Hypothalamus (tissue), 51 donors: ENCODE measurements at regions not wholly inside any gene's neighbourhood (a gene's known extent, or its start where the extent isn't known, plus 50 kb on each side); places are given as distances from the start of the nearest gene placed in this dataset.

Experiments
- DNase-seq, 51 donors: peaks; one replicate each; lab custom pipeline; 2025; lab: John Stamatoyannopoulos, UW

DNA sequence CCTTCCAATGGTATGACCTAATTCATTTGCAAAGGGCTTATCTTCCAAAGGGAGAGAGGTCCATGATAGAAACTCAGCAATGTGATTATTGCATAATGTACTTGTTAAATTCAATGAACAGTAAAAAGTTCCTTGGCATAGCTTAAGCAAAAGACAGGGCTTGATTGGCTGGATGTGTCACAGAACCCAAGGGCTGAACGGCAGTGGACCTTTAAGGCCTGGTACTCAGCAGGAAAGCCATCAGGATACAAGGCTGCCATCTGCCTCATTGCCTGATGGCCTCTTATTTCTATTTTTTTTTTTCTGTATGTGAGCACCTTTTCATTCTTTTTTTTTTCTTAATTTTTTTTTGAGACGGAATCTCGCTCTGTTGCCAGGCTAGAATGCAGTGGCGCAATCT is 208.9 kb upstream of the WSCD1 start:
- DNase-seq: no peak

DNA sequence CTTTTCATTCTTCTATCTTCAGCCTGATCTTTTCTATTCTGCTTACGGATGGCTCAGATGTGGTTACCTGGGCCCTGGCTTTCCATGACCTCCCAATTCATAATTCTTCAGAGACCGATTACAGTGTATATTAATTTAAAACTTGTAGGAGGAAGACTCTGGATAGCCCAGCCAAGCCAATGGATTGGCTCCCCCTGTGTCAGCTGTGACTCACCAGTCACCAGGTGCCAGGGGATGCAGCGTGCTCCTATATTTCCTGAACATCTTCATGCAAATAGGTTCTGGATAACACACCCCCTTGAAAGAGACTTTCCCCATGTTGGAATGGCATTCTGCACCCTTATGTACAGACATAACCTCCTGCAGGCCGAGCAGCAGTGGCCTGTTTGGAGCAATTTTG is 208.3 kb upstream of the WSCD1 start:
- no peak for DNase-seq

DNA sequence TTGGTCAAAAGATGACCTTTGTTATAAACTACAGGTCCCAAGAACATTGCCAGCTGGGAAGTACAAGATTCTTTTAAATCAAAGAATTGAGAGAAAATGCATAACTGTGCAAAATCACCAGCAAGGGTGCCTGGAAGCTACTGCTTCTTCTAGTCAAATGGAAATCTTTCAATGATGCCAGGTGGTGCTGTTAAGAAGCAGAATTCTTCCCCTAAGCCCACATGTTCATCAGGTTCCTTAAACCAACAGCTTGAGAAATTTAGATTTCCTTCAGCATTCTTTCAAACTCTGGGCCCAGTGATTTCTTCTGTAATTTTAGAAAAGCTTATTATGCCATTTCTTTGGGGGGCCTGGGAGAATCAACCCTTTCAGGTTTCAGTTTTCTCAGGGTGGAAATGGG is 207.8 kb upstream of the WSCD1 start:
- DNase-seq: no peak

DNA sequence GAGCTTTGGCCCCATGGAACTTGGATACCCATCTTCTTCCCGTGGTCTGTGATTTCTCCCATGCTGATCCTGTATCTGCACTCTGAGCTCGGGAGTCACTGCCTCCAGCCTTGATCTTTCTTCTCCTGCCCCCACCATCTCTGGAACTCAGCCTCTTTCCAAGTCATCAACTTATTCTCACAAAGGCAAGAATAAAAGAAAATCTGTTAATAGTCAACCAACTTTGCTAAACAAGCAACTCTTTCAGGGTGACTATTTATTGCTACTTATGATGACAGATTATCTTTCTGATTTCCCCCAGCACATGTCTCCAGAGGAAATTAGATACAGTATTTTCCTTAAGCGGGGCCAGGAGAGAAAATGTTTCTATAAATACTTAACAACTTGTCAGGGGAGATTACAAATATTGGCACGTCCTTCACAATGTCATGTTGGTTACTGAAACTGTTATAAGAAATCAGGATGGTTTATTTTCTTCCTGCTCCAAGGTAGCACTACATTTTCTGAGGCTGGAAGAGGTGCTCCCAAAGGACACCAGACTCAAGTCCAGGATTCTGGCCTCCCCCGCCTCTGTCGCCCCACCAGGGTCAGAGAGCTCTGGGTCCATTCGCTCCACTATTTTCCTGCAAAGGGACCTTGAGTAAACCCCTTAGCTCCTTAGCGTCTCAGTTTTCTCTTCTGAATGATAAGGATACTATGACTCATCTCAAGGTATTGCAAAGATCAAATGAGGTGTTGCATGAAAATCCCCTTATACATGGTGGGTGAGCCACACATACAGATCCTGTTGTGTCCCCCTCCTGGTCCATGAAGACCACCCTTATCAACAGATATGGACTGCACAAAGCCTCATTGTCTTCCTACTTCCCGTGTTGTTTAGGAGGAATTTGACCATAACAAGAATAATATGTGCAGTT is 205.2 kb upstream of the WSCD1 start:
- no peak for DNase-seq

DNA sequence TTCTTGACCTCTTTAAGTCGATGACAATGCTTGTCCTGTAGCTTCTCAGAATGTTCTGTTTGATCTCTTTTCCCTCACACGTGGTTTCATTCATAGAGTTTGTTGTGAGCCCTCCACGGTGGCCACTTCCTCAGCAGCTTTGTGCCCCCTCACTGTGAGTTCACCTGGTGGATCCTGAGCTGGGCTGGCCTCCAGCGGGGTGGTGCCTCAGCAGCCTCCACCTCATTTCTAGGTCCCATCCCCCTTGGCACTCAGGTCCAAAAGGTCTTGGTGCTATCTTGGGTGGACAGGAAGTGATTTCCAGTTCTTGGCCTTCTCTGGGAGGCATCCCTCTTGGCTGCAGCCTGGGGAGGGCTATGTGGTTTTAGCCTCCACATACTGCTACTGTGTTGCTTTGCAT is 203.2 kb upstream of the WSCD1 start:
- no peak for DNase-seq

DNA sequence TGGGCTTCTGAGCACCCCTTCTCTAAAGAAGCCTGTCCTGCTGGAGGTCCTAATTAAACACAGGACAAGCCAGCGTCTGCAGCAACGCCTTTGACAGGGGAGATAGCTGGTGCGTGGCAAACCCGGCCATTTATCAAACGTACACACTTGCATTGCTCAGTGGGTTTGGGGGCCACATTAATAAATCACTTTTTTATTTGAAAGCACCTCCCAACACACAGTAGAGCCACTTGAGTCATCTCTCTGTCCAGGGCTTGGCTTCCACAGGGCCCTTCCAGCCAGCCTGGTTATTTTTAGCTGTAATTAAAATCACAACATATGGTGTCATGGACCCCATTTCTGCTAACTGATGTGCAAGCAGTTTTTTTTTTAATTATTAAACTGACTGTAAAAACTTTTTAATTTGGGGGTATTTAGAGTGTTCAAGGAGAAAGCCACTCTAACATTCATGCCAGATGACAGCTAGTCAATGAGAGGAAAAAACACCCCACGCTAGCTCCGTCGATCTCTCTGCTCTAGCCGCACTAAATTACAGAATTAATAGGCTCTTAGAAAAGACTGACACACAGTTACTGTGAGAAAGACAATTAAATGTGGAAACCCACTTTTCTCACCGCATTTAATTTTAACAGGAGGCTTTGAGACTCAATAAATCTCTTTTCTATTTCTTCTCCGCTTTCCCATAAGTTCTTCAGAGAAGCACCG is 201.0 kb upstream of the WSCD1 start:
- DNase-seq: no peak

DNA sequence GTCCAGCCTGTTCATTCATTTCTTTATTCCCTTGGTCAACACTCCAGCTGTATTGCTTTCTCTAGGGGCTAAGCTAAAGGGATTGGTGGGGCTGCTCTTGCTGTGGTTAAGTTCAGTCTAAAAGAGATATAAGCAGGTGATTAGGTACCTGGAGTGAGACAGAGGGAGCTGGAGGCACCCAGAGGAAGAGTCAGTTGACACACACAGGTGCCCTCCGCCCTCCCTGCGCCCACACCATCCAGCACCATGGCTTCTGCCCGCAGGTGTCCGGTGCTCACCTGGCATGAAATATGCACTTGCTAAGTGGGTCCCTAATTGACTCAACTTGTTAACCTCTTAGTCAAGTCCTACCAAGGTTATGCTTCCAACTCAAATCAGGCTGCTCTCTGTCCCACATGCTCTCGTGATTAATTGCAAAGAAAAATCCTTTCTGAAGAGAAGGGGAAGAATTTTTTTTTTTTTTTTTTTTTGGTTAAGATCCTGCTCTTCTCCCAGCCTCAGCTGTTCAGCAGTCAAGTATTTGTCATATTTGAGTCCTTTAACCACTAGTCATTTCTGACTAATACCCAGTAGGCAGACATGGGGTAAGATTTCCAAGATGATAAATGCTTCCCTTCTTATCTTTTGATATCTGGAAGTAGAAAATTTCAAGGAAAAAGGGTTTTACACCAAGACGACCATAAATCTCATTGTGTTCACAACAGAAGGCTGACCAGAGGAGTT is 199.8 kb upstream of the WSCD1 start:
- DNase-seq: no peak

DNA sequence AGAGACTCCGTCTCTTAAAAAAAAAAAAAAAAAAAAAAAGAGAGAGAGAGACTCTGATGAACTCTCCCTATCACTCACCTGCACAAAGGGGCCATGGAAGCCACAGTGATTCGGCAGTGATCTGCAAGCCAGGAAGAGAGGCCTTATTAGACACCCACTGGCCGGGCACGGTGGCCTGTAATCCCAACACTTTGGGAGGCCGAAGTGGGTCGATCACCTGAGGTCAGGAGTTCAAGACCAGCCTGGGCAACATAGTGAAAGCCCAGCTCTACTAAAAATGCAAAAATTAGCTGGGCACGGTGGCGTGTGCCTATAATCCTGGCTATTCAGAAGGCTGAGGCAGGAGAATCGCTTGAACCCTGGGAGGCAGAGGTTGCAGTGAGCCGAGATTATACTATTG is 198.5 kb upstream of the WSCD1 start:
- no peak for DNase-seq

DNA sequence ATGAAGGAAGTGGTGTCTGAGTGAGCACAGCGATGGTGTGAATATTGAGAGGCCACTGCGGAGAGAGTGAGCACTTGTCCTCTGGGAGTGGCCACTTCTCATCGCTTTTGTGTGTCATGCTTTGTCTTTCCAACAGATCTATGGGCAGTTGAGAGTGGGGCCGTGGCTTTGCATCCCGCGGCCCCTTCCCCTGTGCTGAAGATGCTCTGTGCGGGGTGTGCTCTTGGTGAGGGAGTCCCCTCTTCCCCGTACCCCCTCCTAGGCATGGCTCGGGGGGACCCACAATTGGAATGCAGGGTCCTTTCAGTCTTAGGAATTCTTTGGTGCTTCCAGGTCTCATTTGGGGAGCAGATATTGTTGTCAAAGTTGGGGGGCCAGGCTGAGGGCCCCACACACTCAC is 197.3 kb upstream of the WSCD1 start:
- DNase-seq: no peak

DNA sequence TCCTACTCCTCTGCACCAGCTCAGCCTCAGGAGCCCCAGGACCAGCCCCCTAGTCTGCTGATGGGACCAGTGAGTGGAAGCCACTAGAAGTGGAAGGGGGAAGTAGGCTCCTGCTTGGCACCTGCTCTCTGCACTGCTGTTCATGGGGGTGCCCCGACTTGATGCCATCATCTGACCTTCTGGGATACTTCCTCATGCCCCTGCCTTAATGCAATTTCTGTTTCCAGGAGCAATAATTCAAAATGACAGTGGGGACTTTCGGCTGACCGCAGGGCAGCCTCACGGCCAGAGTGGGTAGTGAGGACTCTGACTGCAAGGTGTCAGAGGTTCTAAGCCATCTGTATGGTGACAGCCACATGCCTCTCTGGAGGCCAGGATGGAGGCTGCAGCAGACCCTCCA is 196.4 kb upstream of the WSCD1 start:
- no peak for DNase-seq

DNA sequence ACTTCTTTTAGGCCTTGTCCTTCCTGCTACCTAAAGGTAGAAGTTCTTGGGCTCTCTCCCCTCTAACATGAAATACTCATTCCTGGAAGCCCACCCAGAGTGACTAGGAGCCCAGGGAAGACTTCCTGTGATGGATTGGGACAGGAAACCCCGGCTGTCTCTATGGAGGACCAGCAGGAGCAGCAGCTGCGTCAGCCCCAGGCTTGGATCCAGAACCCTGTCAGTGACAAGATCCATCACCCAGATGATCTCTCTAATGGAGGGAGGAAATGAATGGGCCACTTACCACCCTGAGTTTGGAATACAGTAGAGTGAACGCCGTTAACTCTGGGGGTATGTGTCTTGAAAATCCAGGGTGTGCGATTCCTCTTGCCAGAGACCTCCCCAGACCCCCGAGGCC is 195.7 kb upstream of the WSCD1 start:
- peak in 12 of 51 donors; percentile 3 to 43 (median 14) for DNase-seq

DNA sequence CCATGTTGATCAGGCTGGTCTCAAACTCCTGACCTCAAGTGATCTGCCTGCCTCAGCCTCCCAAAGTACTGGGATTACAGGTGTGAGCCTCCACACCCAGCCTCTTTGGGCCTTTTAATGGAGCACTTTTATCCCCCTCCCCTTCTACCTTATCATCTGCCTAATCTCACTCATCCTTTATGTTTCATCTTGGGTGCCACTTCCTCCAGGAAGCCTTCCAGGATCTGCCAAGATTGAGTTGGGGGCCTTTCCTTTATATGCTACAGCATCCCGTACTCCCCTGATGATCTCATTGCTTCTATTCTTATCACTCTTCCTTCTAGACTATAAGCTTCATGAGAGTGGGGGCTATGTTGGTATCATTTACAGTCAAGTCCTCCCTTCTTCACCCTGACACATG is 192.8 kb upstream of the WSCD1 start:
- DNase-seq: no peak

DNA sequence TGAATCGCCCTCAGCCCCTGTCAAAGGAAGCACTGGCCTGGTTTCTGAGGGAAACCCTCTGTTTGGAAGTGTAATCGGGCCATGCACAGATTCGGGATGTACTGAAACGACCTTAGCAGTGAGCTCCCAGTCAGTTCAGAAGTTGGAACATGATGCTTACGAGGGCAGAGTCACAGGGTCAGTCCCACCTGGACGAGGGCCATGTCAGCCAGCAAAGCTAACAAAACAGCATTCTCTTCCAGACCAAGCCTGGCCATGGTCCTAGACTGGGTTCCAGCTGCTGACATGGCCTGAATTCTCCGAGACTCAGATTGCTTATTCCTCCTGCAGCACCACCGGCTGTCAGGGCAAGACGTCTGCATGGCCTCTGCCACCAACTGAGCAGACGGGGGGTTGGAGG is 192.2 kb upstream of the WSCD1 start:
- DNase-seq: peak in 45 of 51 donors; percentile 19 to 93 (median 70)

DNA sequence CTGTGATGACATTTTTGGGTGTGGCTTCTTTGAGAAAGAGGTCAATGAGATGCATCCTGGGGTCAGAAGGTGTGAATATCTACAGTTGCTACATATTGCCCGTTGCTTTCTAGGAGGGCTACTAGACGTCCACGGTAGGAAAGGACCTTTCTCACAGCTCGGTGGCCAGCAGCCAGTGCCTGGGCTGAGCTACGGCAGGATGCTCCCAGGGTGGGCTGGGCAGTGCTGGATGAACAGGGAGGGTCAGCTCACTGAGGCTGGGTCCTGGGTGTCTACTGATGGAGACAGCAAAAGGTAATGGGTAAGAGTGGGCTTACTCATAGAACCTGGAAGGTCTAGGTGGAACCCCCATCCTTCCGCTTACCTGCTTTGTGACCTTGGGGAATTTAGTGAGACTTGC is 188.3 kb upstream of the WSCD1 start:
- no peak for DNase-seq

DNA sequence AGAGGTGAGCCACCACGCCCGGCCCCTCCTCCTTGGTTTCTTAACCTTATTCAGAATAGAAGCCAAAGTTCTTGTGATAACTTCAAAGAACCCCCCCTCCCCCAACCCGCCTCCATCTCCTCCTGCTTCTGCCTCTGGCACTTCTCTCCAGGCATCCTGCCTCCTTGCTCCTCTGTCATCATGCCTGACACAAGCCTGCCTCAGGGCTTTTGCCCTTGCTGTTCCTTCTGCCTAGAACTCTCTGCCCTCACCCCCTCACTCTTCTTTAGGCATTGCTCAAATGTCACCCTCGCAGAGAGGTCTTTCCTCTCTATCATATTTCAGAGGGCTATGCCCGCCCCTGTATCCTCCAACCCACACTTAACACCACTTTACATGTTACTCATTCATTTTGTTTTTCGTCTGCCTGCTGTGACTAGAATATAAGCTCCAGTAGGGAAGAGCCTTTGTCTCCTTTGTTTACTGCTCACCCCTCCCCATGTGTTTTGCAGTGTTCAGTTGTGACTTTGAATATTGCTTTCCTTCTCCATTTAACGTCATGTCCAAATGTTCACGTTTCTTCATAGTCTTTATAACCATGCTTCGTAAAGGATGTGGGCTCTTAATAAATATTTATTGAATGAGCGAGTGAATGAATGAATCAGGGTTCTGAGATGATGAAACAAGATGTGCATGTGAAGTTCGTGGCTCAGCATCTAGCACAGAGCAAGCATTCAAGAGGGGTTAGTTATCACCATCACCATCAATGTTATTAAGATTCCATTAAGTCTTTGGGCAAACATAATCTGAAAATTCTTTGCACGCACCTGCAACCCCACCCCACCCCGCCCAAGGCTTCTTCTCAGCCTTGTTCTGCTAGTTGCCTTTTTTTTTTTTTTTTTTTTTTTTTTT is 186.2 kb upstream of the WSCD1 start:
- DNase-seq: no peak

DNA sequence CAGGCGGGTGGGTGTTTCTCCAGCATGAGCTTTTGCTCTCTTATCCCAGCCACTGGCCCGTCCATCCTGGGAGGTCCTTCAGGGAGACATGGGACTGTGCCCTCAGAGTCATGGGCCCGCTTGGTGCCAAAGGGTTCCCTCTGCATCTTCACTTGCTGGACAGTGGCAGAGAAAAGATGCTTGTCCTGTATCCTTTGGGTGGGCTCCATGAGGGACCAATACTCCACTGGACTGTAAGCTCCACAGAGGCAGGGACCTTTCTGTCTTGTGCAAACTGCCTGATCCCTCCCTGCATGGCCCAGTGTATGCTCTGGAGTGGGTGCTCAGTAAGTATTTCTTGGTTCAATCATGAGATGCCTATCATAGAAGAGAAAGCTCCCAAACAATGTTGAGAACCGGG is 184.8 kb upstream of the WSCD1 start:
- DNase-seq: no peak

DNA sequence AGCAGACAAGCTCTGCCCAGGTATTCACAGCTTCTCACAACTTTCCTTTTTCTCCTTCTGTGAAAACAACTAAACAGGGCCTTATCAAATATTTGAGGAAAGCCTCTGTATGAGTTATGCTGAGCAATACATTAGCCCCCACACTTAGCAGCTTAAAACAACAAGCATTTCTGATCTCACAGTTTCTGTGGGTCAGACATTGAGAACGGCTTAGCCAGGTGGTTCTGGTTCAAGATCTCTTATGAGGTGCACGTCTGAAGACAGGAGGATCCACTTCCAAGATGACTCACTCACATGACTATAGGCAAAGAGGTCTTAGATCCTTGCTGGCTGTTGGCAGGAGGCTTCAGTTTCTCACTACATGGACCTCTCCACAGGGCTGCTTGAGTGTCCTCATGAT is 181.4 kb upstream of the WSCD1 start:
- no peak for DNase-seq

DNA sequence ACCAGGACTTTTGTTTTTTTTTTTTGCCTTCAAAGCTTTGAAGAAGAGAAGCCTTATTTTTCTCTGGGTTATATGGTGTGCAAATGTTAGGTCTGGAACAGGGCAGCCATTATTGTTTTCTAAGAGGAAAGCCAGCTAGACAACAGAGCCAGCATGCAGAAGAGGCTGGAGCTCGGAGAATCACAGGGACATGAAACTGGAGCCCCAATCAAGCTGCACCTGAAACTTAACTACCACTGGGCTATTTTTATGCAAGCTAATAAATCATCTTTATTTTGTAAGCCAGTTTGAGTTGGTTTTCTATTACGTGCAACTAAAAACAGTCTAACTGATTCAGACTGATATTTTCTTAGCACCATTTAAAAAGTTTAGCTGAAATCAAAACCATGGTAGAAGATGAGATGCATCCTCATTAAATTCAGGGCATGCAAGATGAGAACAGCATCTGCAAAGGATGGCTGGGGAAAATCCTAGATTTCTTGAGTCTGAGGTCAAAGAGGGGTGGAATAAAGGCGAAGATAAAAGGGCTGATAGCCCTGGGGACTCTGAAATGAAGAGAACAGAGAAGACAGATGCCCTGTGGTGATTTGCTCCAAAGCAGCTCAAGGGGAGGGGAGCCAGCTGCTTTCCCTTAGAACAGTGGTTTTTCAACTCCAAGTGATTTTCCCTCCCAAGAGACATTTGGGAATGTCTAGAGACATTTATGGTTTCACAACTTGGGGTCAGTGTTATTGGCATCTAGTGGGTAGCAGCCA is 177.1 kb upstream of the WSCD1 start:
- peak in 12 of 51 donors; percentile 6 to 67 (median 26) for DNase-seq

DNA sequence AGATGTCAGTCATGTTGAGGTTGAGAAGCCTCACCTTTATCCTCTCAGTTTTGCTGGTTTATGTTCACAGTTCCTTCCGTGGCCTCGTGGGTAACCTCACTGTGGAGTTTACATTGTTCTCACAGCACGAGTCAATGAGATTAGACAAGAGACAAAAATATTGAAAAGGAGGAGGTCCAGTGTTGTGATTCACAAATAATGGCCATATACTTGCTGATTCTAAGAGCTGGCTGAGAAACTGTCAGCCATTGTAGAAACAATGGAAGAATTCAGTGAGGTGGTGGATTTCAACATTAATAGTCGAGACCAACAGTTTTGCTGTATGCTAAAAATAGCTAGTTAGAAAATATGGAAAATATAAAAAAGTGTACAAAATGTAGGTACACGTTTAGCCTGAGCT is 176.4 kb upstream of the WSCD1 start:
- DNase-seq: peak in 2 of 51 donors; percentile 27 to 29

DNA sequence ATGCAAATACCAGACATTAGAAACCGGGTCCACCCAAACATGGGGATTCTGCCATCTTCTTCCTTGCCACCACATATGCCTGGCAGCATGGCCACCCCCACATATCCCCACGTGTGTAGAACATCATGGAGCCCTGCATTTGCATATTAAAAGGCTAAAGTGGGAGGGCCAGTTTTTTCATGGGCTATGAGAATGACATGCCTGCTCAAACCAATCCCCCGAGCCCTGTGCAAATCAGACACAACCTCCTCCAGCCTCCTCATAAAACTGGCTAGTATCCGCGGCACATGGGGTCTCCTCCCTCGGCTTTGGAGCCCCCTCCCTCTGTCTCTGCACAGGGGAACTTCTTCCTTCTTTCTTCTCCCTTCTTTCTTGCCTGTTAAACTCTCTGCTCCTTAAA is 174.9 kb upstream of the WSCD1 start:
- no peak for DNase-seq
